ENCODE measurements at regions not wholly inside any gene's neighbourhood (a gene's known extent, or its start where the extent isn't known, plus 50 kb on each side); places are given as distances from the start of the nearest gene placed in this dataset.
"Not testable (repeated sequence)": the region's sequence is repeated elsewhere in the genome, so short reads cannot be mapped to it uniquely, and the experiment has no call there.

- TF ChIP-seq, protein P1, sequence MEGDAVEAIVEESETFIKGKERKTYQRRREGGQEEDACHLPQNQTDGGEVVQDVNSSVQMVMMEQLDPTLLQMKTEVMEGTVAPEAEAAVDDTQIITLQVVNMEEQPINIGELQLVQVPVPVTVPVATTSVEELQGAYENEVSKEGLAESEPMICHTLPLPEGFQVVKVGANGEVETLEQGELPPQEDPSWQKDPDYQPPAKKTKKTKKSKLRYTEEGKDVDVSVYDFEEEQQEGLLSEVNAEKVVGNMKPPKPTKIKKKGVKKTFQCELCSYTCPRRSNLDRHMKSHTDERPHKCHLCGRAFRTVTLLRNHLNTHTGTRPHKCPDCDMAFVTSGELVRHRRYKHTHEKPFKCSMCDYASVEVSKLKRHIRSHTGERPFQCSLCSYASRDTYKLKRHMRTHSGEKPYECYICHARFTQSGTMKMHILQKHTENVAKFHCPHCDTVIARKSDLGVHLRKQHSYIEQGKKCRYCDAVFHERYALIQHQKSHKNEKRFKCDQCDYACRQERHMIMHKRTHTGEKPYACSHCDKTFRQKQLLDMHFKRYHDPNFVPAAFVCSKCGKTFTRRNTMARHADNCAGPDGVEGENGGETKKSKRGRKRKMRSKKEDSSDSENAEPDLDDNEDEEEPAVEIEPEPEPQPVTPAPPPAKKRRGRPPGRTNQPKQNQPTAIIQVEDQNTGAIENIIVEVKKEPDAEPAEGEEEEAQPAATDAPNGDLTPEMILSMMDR (IDR thresholded peaks at IDR 0.05; ENCODE audit: borderline replicate concordance, control extremely low read depth, extremely low read depth, insufficient read depth, missing control alignments) = no peak
- DNase-seq (ENCODE audit: low spot score) = no peak
- in situ Hi-C loops (cut with MboI; ENCODE audit: low sequenced_read_pairs, unreplicated experiment) = no loop called here
Observed at GRCh38 chr14:84458881-84459280, 1071.1 kb upstream of the FLRT2 start.

DNA sequence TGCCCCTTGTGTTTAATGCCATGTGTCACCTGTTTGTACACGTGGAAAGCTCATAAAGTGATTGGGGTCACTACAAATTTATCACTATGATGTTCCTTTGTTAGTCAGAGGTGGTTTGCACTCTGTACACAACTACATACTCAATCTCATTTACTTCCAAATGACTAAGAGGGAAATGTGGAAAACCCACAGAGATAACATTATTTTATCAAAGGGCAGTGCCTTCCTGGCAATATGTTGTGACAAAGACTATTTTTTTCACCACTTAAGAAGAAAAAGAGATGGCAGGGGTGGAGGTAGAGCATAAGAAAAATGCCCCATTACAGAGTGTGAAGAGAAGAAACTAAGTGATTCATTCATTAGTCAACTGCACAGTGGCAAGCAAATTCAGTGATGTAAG, 1064.1 kb upstream of the FLRT2 start:
- DNase-seq (ENCODE audit: low spot score) = no peak
- TF ChIP-seq, protein P1 (IDR thresholded peaks at IDR 0.05; ENCODE audit: borderline replicate concordance, control extremely low read depth, extremely low read depth, insufficient read depth, missing control alignments) = no peak
- in situ Hi-C loops (cut with MboI; ENCODE audit: low sequenced_read_pairs, unreplicated experiment) = no loop called here

GRCh38 chr14:84468153-84468552, 1061.8 kb upstream of the FLRT2 start:
- in situ Hi-C loops (cut with MboI; ENCODE audit: low sequenced_read_pairs, unreplicated experiment) = no loop called here

DNA sequence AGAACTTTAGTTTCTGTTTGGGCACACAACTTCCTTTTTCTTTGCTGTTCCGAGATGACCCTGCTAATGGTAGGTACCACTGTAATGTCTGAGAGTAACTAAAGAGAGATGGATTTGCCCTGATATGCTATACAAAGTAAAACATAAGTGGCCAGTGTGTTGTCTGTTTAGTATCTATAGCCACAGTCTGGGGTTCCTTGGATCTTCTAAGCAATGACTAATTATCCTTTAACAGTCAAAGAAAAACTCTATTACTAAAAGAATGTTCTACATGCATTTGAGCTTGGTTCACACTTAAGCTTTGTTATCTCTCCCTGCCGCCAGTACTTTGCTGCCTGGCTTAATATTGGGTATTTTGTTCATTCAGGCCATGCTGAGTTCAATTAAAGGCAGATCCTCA, 1051.9 kb upstream of the FLRT2 start:
- DNase-seq (ENCODE audit: low spot score) = no peak
- TF ChIP-seq, protein P1 (IDR thresholded peaks at IDR 0.05; ENCODE audit: borderline replicate concordance, control extremely low read depth, extremely low read depth, insufficient read depth, missing control alignments) = no peak
- in situ Hi-C loops (cut with MboI; ENCODE audit: low sequenced_read_pairs, unreplicated experiment) = no loop called here

More at GRCh38 chr14:84468153-84468552, 1061.8 kb upstream of the FLRT2 start:
- no peak for DNase-seq (ENCODE audit: low spot score)
- TF ChIP-seq, protein P1 (IDR thresholded peaks at IDR 0.05; ENCODE audit: borderline replicate concordance, control extremely low read depth, extremely low read depth, insufficient read depth, missing control alignments) = no peak

- TF ChIP-seq, protein P1 (IDR thresholded peaks at IDR 0.05; ENCODE audit: borderline replicate concordance, control extremely low read depth, extremely low read depth, insufficient read depth, missing control alignments) = no peak
- no peak for DNase-seq (ENCODE audit: low spot score)
- in situ Hi-C loops (cut with MboI; ENCODE audit: low sequenced_read_pairs, unreplicated experiment) = no loop called here
Observed at GRCh38 chr14:84482256-84483071, 1047.5 kb upstream of the FLRT2 start.

DNA sequence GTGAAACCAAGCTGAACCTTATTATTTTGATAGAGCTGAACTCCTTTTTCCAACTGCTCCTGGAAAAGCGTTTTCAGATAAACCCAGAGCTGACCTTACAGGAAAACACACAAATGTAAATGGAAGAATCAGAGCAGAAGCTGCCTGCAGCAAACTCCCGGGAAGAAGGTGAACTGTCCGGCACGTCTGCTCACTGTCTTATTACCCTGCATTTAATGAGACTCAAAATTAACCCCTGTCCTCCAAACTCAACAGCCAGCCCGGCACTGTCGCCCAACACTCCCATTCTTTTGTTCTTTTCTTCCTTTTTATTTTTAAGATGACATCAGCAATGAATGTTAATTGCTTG, 1046.9 kb upstream of the FLRT2 start:
- in situ Hi-C loops (cut with MboI; ENCODE audit: low sequenced_read_pairs, unreplicated experiment) = no loop called here
- TF ChIP-seq, protein P1 (IDR thresholded peaks at IDR 0.05; ENCODE audit: borderline replicate concordance, control extremely low read depth, extremely low read depth, insufficient read depth, missing control alignments) = no peak
- DNase-seq (ENCODE audit: low spot score) = no peak

GRCh38 chr14:84484243-84484642, 1045.7 kb upstream of the FLRT2 start:
- in situ Hi-C loops (cut with MboI; ENCODE audit: low sequenced_read_pairs, unreplicated experiment) = not testable (repeated sequence)

More at GRCh38 chr14:84484243-84484642, 1045.7 kb upstream of the FLRT2 start:
- DNase-seq (ENCODE audit: low spot score) = not testable (repeated sequence)

Data from GM13976 (cell line).